MM.1S (cell line): ENCODE measurements at regions not wholly inside any gene's neighbourhood (a gene's known extent, or its start where the extent isn't known, plus 50 kb on each side); places are given as distances from the start of the nearest gene placed in this dataset.

ENCODE experiments used
- DNase-seq: peaks from one replicate; pipeline ENCODE4 v3.0.0-alpha.2; 2015
- H2AFZ ChIP-seq: fragments of 300-600 bp; sonication (generic); 2 replicates; pipeline ENCODE4 v1.6.0; 2016; ENCODE audit warnings: antibody characterized with exemption, low read length
- H3F3A ChIP-seq: fragments of 300-600 bp; sonication (generic); 2 replicates; pipeline ENCODE4 v1.6.1; 2016; ENCODE audit warnings: mild to moderate bottlenecking, antibody characterized with exemption, low read length, moderate library complexity, mixed read lengths; ENCODE audit not compliant: insufficient read depth
- H3K27ac ChIP-seq: fragments of 300-600 bp; sonication (generic); 2 replicates; pipeline ENCODE4 v1.5.1; 2016; ENCODE audit warnings: mild to moderate bottlenecking, low read length
- H3K27me3 ChIP-seq: fragments of 300-600 bp; sonication (generic); replicated peaks from 2 replicates; pipeline ENCODE4 v1.6.0; 2016; ENCODE audit warnings: low read length; ENCODE audit not compliant: insufficient read depth
- H3K36me3 ChIP-seq: fragments of 300-600 bp; sonication (generic); replicated peaks from 2 replicates; pipeline ENCODE4 v1.6.1; 2016; ENCODE audit warnings: mild to moderate bottlenecking, low read length, mixed read lengths; ENCODE audit not compliant: insufficient read depth
- H3K4me1 ChIP-seq: fragments of 300-600 bp; sonication (generic); 2 replicates; pipeline ENCODE4 v1.6.1; 2016; ENCODE audit warnings: low read length, mixed read lengths
- H3K4me2 ChIP-seq: fragments of 300-600 bp; sonication (generic); 2 replicates; pipeline ENCODE4 v1.6.0; 2016; ENCODE audit warnings: low read depth, low read length
- H3K4me3 ChIP-seq: fragments of 300-600 bp; sonication (generic); 2 replicates; pipeline ENCODE4 v1.5.1; 2016; ENCODE audit warnings: low read length, mixed read lengths
- H3K79me2 ChIP-seq: fragments of 300-600 bp; sonication (generic); 2 replicates; pipeline ENCODE4 v1.6.1; 2016; ENCODE audit warnings: mixed run types, low read length, mixed read lengths
- H3K9ac ChIP-seq: fragments of 300-600 bp; sonication (generic); 2 replicates; pipeline ENCODE4 v1.6.1; 2016; ENCODE audit warnings: low read length, mixed read lengths
- H3K9me2 ChIP-seq: fragments of 300-600 bp; sonication (generic); replicated peaks from 2 replicates; pipeline ENCODE4 v1.6.1; 2016; ENCODE audit warnings: mild to moderate bottlenecking, low read length, mixed read lengths; ENCODE audit not compliant: insufficient read depth
- H3K9me3 ChIP-seq: fragments of 300-600 bp; sonication (generic); replicated peaks from 2 replicates; pipeline ENCODE4 v1.6.1; 2016; ENCODE audit warnings: mild to moderate bottlenecking, low read length, mixed read lengths; ENCODE audit not compliant: insufficient read depth
- H4K20me1 ChIP-seq: fragments of 300-600 bp; sonication (generic); 2 replicates; pipeline ENCODE4 v1.6.1; 2016; ENCODE audit warnings: mild to moderate bottlenecking, low read length, moderate library complexity, mixed read lengths; ENCODE audit not compliant: insufficient read depth
- CTCF ChIP-seq: fragments of 300-600 bp; sonication (generic); IDR thresholded peaks from 2 replicates; pipeline ENCODE4 v1.5.1; 2016; ENCODE audit warnings: antibody characterized with exemption, low read length, mixed read lengths
- EZH2 ChIP-seq: fragments of 300-600 bp; sonication (generic); optimal IDR thresholded peaks from 2 replicates; pipeline ENCODE3; 2017; ENCODE audit warnings: low read depth, mild to moderate bottlenecking, antibody characterized with exemption, low read length, mixed read lengths
- EZH2phosphoT487 ChIP-seq: fragments of 300-600 bp; sonication (generic); IDR thresholded peaks from 2 replicates; pipeline ENCODE4 v1.6.1; 2018; ENCODE audit warnings: antibody characterized with exemption, low read length

GRCh38 chr4:32771491-32771890, 2051.3 kb downstream of the PCDH7 start:
- Histone ChIP-seq H3K9me2 (no peaks in the 10 kb centered on the region), H3K27me3 (no peaks in the 10 kb centered on the region), H3K4me2 (no peak overlapping the region), H3F3A (no peaks in the 10 kb centered on the region), H3K79me2 (no peaks in the 10 kb centered on the region), H3K27ac (no peak overlapping the region; the same call in 1 of the 2 replicates), H3K4me1 (no peaks in the 10 kb centered on the region), H4K20me1 (no peaks in the 10 kb centered on the region), H3K9me3 (no peaks in the 10 kb centered on the region), H2AFZ (no peak overlapping the region), H3K9ac (no peak overlapping the region), H3K4me3 (no peak overlapping the region), H3K36me3 (no peaks in the 10 kb centered on the region)
- TF ChIP-seq CTCF (no peak), EZH2 (no peak), EZH2phosphoT487 (no peak)
- no peak for DNase-seq

GRCh38 chr4:32775049-32775448, 2054.9 kb downstream of the PCDH7 start:
- Histone ChIP-seq H3K36me3 (no peaks in the 10 kb centered on the region), H3K4me2 (no peak overlapping the region), H3K79me2 (no peaks in the 10 kb centered on the region), H3K4me3 (no peak overlapping the region), H3K27me3 (no peaks in the 10 kb centered on the region), H3F3A (no peaks in the 10 kb centered on the region), H3K9ac (no peak overlapping the region), H3K9me3 (no peaks in the 10 kb centered on the region), H2AFZ (no peak overlapping the region), H3K27ac (no peak overlapping the region), H3K9me2 (no peaks in the 10 kb centered on the region), H4K20me1 (no peaks in the 10 kb centered on the region), H3K4me1 (no peaks in the 10 kb centered on the region)
- DNase-seq, result no peak
- no peak for TF ChIP-seq EZH2phosphoT487
- TF ChIP-seq CTCF, result peak; percentile 42
- TF ChIP-seq EZH2, result no peak

- H3K79me2 ChIP-seq, result no peaks in the 10 kb centered on the region
- DNase-seq, result no peak
- H3K9me2 ChIP-seq, result no peaks in the 10 kb centered on the region
These were observed 2056.4 kb downstream of the PCDH7 start for GRCh38 chr4:32776435-32777203.

More at GRCh38 chr4:32776435-32777203, 2056.4 kb downstream of the PCDH7 start:
- Histone ChIP-seq H4K20me1 (no peaks in the 10 kb centered on the region), H3K4me2 (no peak overlapping the region), H3K36me3 (no peaks in the 10 kb centered on the region), H2AFZ (no peak overlapping the region), H3K4me1 (no peaks in the 10 kb centered on the region), H3K9ac (no peak overlapping the region), H3K27ac (no peak overlapping the region), H3K27me3 (no peaks in the 10 kb centered on the region), H3F3A (no peaks in the 10 kb centered on the region), H3K4me3 (no peak overlapping the region), H3K9me3 (no peaks in the 10 kb centered on the region)
- TF ChIP-seq EZH2, result no peak
- TF ChIP-seq CTCF, result no peak
- TF ChIP-seq EZH2phosphoT487, result no peak
